ENCODE measurements at regions not wholly inside any gene's neighbourhood (a gene's known extent, or its start where the extent isn't known, plus 50 kb on each side); places are given as distances from the start of the nearest gene placed in this dataset.
"Not testable (repeated sequence)": the region's sequence is repeated elsewhere in the genome, so short reads cannot be mapped to it uniquely, and the experiment has no call there.

- DNase-seq = no peak
Observed at GRCh38 chr4:79266136-79266535, 59.7 kb downstream of the NAA11 start.

- no peak for DNase-seq
Observed at GRCh38 chr4:79259242-79259641, 66.6 kb downstream of the NAA11 start.

- no peak for DNase-seq
Observed at GRCh38 chr4:79258614-79259176, 67.2 kb downstream of the NAA11 start.

GRCh38 chr4:79257953-79258613 lies 67.8 kb downstream of the NAA11 start:
- DNase-seq = no peak

GRCh38 chr4:79255793-79256192 lies 70.1 kb downstream of the NAA11 start:
- no peak for DNase-seq

- DNase-seq = no peak
Observed at GRCh38 chr4:79253924-79254323, 71.9 kb downstream of the NAA11 start.

- no peak for DNase-seq
Observed at GRCh38 chr4:79253168-79253567, 72.7 kb downstream of the NAA11 start.

- DNase-seq = no peak
Observed at GRCh38 chr4:79250887-79251286, 75.0 kb downstream of the NAA11 start.

GRCh38 chr4:79249881-79250503 lies 75.9 kb downstream of the NAA11 start:
- no peak for DNase-seq

GRCh38 chr4:79248610-79249009 lies 77.3 kb downstream of the NAA11 start:
- DNase-seq = no peak

- DNase-seq = no peak
Observed at GRCh38 chr4:79247695-79248394, 78.0 kb downstream of the NAA11 start.

GRCh38 chr4:79245200-79245940 lies 80.5 kb downstream of the NAA11 start:
- DNase-seq = not testable (repeated sequence)

GRCh38 chr4:79241846-79242245 lies 84.0 kb downstream of the NAA11 start:
- peak in 1 of 2 experiments; percentile 2 for DNase-seq

- no peak for DNase-seq
Observed at GRCh38 chr4:79237851-79238250, 88.0 kb downstream of the NAA11 start.

GRCh38 chr4:79236785-79237184 lies 89.1 kb downstream of the NAA11 start:
- DNase-seq = no peak

- no peak for DNase-seq
Observed at GRCh38 chr4:79235095-79235494, 90.8 kb downstream of the NAA11 start.

- DNase-seq = no peak
Observed at GRCh38 chr4:79233820-79234219, 92.0 kb downstream of the NAA11 start.

- DNase-seq = no peak
Observed at GRCh38 chr4:79232540-79232939, 93.3 kb downstream of the NAA11 start.

GRCh38 chr4:79227860-79228259 lies 98.0 kb downstream of the NAA11 start:
- DNase-seq = no peak

GRCh38 chr4:79225360-79225759 lies 100.5 kb downstream of the NAA11 start:
- DNase-seq = no peak

- DNase-seq = no peak
Observed at GRCh38 chr4:79224777-79225104, 101.1 kb downstream of the NAA11 start.

- DNase-seq = no peak
Observed at GRCh38 chr4:79223993-79224776, 101.7 kb downstream of the NAA11 start.

- DNase-seq = no peak
Observed at GRCh38 chr4:79217025-79217424, 108.8 kb downstream of the NAA11 start.
